K562 (cell line): ENCODE measurements at regions not wholly inside any gene's neighbourhood (a gene's known extent, or its start where the extent isn't known, plus 50 kb on each side); places are given as distances from the start of the nearest gene placed in this dataset.

ENCODE experiments used
- ATF7 ChIP-seq: fragments of 450-650 bp; IDR thresholded peaks from 2 replicates; pipeline ENCODE4 v1.7.1; 2014; ENCODE audit warnings: mild to moderate bottlenecking, moderate library complexity
- CAMTA2 ChIP-seq: fragments of 250-450 bp; sonication (Bioruptor Pico); conservative IDR thresholded peaks from 2 replicates; pipeline ENCODE4 v1.5.1; 2022
- CBX8 ChIP-seq: fragments of 200-600 bp; sonication (generic); IDR thresholded peaks from 2 replicates; pipeline ENCODE4 v1.6.1; 2012; ENCODE audit warnings: borderline replicate concordance, mixed run types, low read depth, mild to moderate bottlenecking, moderate library complexity, mixed read lengths, low read length, control low read depth, inconsistent platforms; ENCODE audit not compliant: poor library complexity, severe bottlenecking; ENCODE audit errors: extremely low read depth
- CHD4 ChIP-seq: fragments of 200-600 bp; sonication (generic); IDR thresholded peaks from 3 replicates; pipeline ENCODE4 v1.6.1; 2012; ENCODE audit warnings: low read depth, mild to moderate bottlenecking, mixed read lengths, low read length, inconsistent platforms; ENCODE audit not compliant: insufficient read depth, insufficient replicate concordance, poor library complexity, severe bottlenecking
- E2F6 ChIP-seq, 2 experiments: IDR thresholded peaks; 2 replicates each; pipeline ENCODE4 v1.6.1; 2011; ENCODE audit warnings: borderline replicate concordance in 1 of 2, control low read depth in 1 of 2, low read depth in 1 of 2, low read length in 1 of 2, mild to moderate bottlenecking in 1 of 2, mixed read lengths in 1 of 2, moderate library complexity in 1 of 2; ENCODE audit not compliant: insufficient read depth in 1 of 2, insufficient read length in 1 of 2, poor library complexity in 1 of 2, severe bottlenecking in 1 of 2; ENCODE audit errors: extremely low read depth in 1 of 2
- EWSR1 ChIP-seq: fragments of 450-650 bp; IDR thresholded peaks from 2 replicates; pipeline ENCODE4 v1.6.1; 2018; ENCODE audit warnings: borderline replicate concordance, mild to moderate bottlenecking, low read depth, moderate library complexity; ENCODE audit not compliant: partially characterized antibody
- GTF2E2 ChIP-seq: fragments of 200-800 bp; sonication (Bioruptor generic); IDR thresholded peaks from 2 replicates; pipeline ENCODE4 v1.6.1; 2016; ENCODE audit warnings: missing genetic modification characterization, missing compliant biosample characterization
- HBP1 ChIP-seq: fragments of 450-650 bp; formaldehyde crosslinking; IDR thresholded peaks from 2 replicates; pipeline ENCODE4 v1.4.0; 2022; ENCODE audit warnings: missing genetic modification characterization
- KAT2B ChIP-seq: IDR thresholded peaks from one replicate; pipeline ENCODE4 v1.6.1; 2012; ENCODE audit warnings: low read depth, mild to moderate bottlenecking, control low read depth, inconsistent platforms, low read length, moderate library complexity
- KLF1 ChIP-seq: fragments of 450-650 bp; IDR thresholded peaks from 2 replicates; pipeline ENCODE4 v1.6.1; 2016; ENCODE audit warnings: missing genetic modification characterization, missing compliant biosample characterization
- MCM2 ChIP-seq: fragments of 450-650 bp; IDR thresholded peaks from 2 replicates; pipeline ENCODE4 v1.6.1; 2017; ENCODE audit warnings: low read depth, mild to moderate bottlenecking
- NCOA6 ChIP-seq: fragments of 450-650 bp; IDR thresholded peaks from 2 replicates; pipeline ENCODE4 v1.6.1; 2017; ENCODE audit warnings: mild to moderate bottlenecking
- OTX1 ChIP-seq: fragments of 450-650 bp; formaldehyde crosslinking; IDR thresholded peaks from 2 replicates; pipeline ENCODE4 v1.4.0; 2022; ENCODE audit warnings: mild to moderate bottlenecking
- PCBP2 ChIP-seq: fragments of 200-400 bp; formaldehyde crosslinking; IDR thresholded peaks from 2 replicates; pipeline ENCODE4 v1.6.1; 2018; ENCODE audit warnings: low read length, low read depth, mild to moderate bottlenecking, moderate library complexity; ENCODE audit not compliant: poor library complexity, severe bottlenecking
- PHB ChIP-seq: fragments of 250-450 bp; sonication (Bioruptor Pico); IDR thresholded peaks from 2 replicates; pipeline ENCODE4 v1.5.0; 2021
- POLR2A ChIP-seq: fragments of 450-650 bp; conservative IDR thresholded peaks from 2 replicates; pipeline ENCODE4 v1.6.1; 2016
- POLR2AphosphoS2 ChIP-seq: IDR thresholded peaks from 2 replicates; pipeline ENCODE4 v1.6.1; 2012; ENCODE audit warnings: low read length, improper control_type of control experiment
- RFX5 ChIP-seq: IDR thresholded peaks from 2 replicates; pipeline ENCODE4 v1.6.1; 2011; ENCODE audit warnings: low read depth, mild to moderate bottlenecking, improper control_type of control experiment, low read length
- SMARCA5 ChIP-seq: fragments of 450-650 bp; IDR thresholded peaks from 2 replicates; pipeline ENCODE4 v1.6.1; 2016
- SNRNP70 ChIP-seq: fragments of 200-400 bp; formaldehyde crosslinking; optimal IDR thresholded peaks from 2 replicates; pipeline ENCODE3; 2017; ENCODE audit warnings: low read depth, low read length
- SREBF1 ChIP-seq: fragments of 150-350 bp; IDR thresholded peaks from 2 replicates; pipeline ENCODE4 v1.6.1; 2014; ENCODE audit warnings: antibody characterized with exemption, low read depth, low read length, borderline replicate concordance
- SUPT5H ChIP-seq: fragments of 450-650 bp; IDR thresholded peaks from 2 replicates; pipeline ENCODE4 v1.6.1; 2016
- TAF15 ChIP-seq: fragments of 200-400 bp; formaldehyde crosslinking; IDR thresholded peaks from 2 replicates; pipeline ENCODE4 v1.6.1; 2017; ENCODE audit warnings: mild to moderate bottlenecking, low read depth, low read length, moderate library complexity
- ZNF23 ChIP-seq: fragments of 250-450 bp; sonication (Bioruptor Pico); IDR thresholded peaks from 2 replicates; pipeline ENCODE4 v1.4.0; 2020; ENCODE audit warnings: mild to moderate bottlenecking
- ZNF431 ChIP-seq: sonication (generic); formaldehyde crosslinking; IDR thresholded peaks from 2 replicates; pipeline ENCODE4 v1.8.0; 2022; ENCODE audit warnings: mild to moderate bottlenecking, missing genetic modification reagents
- ZNF583 ChIP-seq: fragments of 250-450 bp; sonication (Bioruptor Pico); IDR thresholded peaks from 2 replicates; pipeline ENCODE4 v1.4.0; 2020
- ZNF589 ChIP-seq: fragments of 200-800 bp; sonication (Bioruptor generic); IDR thresholded peaks from 2 replicates; pipeline ENCODE4 v1.6.1; 2016; ENCODE audit warnings: low read depth, missing genetic modification characterization, missing compliant biosample characterization
- ZNF644 ChIP-seq: fragments of 200-800 bp; sonication (Bioruptor generic); IDR thresholded peaks from 2 replicates; pipeline ENCODE4 v1.6.1; 2016; ENCODE audit warnings: low read depth, missing genetic modification characterization, missing compliant biosample characterization

- TF ChIP-seq E2F6 (IDR thresholded peaks at IDR 0.05; ENCODE audit: borderline replicate concordance in 1 of 2, extremely low read depth in 1 of 2, insufficient read depth in 1 of 2, insufficient read length in 1 of 2, low read depth in 1 of 2, low read length in 1 of 2, poor library complexity in 1 of 2, severe bottlenecking in 1 of 2) (peak in 1 of 2 experiments; percentile 18), SREBF1 (no peak), ZNF431 (CRISPR knock-in tag) (no peak), KLF1 (no peak), KAT2B (no peak), HBP1 (no peak), ZNF589 (no peak), ZNF23 (CRISPR knock-in tag) (no peak), SNRNP70 (no peak), PHB (no peak), MCM2 (no peak), CHD4 (no peak), POLR2AphosphoS2 (no peak), PCBP2 (no peak), GTF2E2 (tag) (no peak), EWSR1 (no peak), SUPT5H (no peak), OTX1 (no peak), CAMTA2 (CRISPR knock-in tag) (no peak), ZNF583 (no peak), POLR2A (no peak), ZNF644 (tag) (no peak), RFX5 (no peak), TAF15 (no peak), SMARCA5 (no peak), NCOA6 (no peak), ATF7 (no peak), CBX8 (no peak)
Measured at GRCh38 chr17:22454070-22454999, 762.0 kb downstream of the KCNJ18 start (continued).
